SK-N-SH (cell line): ENCODE measurements at regions not wholly inside any gene's neighbourhood (a gene's known extent, or its start where the extent isn't known, plus 50 kb on each side); places are given as distances from the start of the nearest gene placed in this dataset.

Experiments used
- CTCF ChIA-PET: fragments of 300-600, 350-600 bp; formaldehyde crosslinking; extraction: SDS; loops from one replicate; lab custom pipeline; 2021; lab: Yijun Ruan, JAX
- POLR2A ChIA-PET: fragments of 350-600 bp; sonication (Branson Sonifier 250); formaldehyde crosslinking; extraction: SDS; loops from one replicate; lab custom pipeline; 2020; ENCODE audit warnings: antibody characterized with exemption, inconsistent platforms; lab: Yijun Ruan, JAX
- DNase-seq: peaks from one replicate; pipeline ENCODE4 v3.0.0; 2012
- H2AFZ ChIP-seq: fragments of 200-600 bp; sonication (generic); 2 replicates; pipeline ENCODE4 v1.8.1; 2016; ENCODE audit warnings: antibody characterized with exemption, mild to moderate bottlenecking, low read depth
- H3F3A ChIP-seq: fragments of 200-600 bp; sonication (generic); replicated peaks from 2 replicates; pipeline ENCODE3; 2016; ENCODE audit warnings: antibody characterized with exemption, mild to moderate bottlenecking; ENCODE audit not compliant: insufficient read depth
- H3K27ac ChIP-seq, 2 experiments: fragments of 200-500 bp in 1 of 2; fragments of 200-600 bp in 1 of 2; sonication (Bioruptor generic) in 1 of 2; sonication (generic), shearing (Covaris generic) in 1 of 2; 2 replicates each; pipeline versions ENCODE4 v1.5.1 to v1.6.1; 2014 to 2016; ENCODE audit warnings: low read depth in 2 of 2, inconsistent platforms in 1 of 2, low read length in 1 of 2, mild to moderate bottlenecking in 1 of 2, mixed read lengths in 1 of 2
- H3K27me3 ChIP-seq: fragments of 200-600 bp; sonication (generic), shearing (Covaris generic); 2 replicates; pipeline ENCODE4 v1.6.1; 2016; ENCODE audit warnings: mixed run types; ENCODE audit not compliant: insufficient read depth
- H3K36me3 ChIP-seq, 2 experiments: fragments of 200-500 bp in 1 of 2; fragments of 200-600 bp in 1 of 2; sonication (Bioruptor generic) in 1 of 2; sonication (generic) in 1 of 2; replicated peaks in 1 of 2; 2 replicates each; pipeline versions ENCODE3 to v1.5.1; 2014 to 2016; ENCODE audit warnings: low read length in 1 of 2, mild to moderate bottlenecking in 1 of 2; ENCODE audit not compliant: insufficient read depth in 2 of 2, control insufficient read depth in 1 of 2
- H3K4me1 ChIP-seq, 2 experiments: fragments of 200-500 bp in 1 of 2; fragments of 200-600 bp in 1 of 2; sonication (Bioruptor generic) in 1 of 2; sonication (generic), shearing (Covaris generic) in 1 of 2; 2 replicates each; pipeline versions ENCODE4 v1.5.1 to v1.6.1; 2014 to 2016; ENCODE audit warnings: low read depth in 1 of 2, low read length in 1 of 2, mixed run types in 1 of 2; ENCODE audit not compliant: insufficient read depth in 2 of 2, control insufficient read depth in 1 of 2
- H3K4me2 ChIP-seq: fragments of 200-600 bp; sonication (generic), shearing (Covaris generic); 2 replicates; pipeline ENCODE4 v1.6.1; 2017; ENCODE audit warnings: mixed run types
- H3K4me3 ChIP-seq, 2 experiments: fragments of 200-500 bp in 1 of 2; fragments of 200-600 bp in 1 of 2; sonication (Bioruptor generic) in 1 of 2; sonication (generic), shearing (Covaris generic) in 1 of 2; 2 replicates each; pipeline versions ENCODE4 v1.5.1 to v1.8.1; 2014 to 2016; ENCODE audit warnings: low read depth in 2 of 2, inconsistent platforms in 1 of 2, low read length in 1 of 2, mild to moderate bottlenecking in 1 of 2, mixed read lengths in 1 of 2, moderate library complexity in 1 of 2
- H3K79me2 ChIP-seq: fragments of 200-600 bp; sonication (generic); 2 replicates; pipeline ENCODE4 v1.8.1; 2017; ENCODE audit warnings: mild to moderate bottlenecking; ENCODE audit not compliant: insufficient read depth
- H3K9ac ChIP-seq: fragments of 200-600 bp; sonication (generic); 2 replicates; pipeline ENCODE4 v1.6.1; 2017; ENCODE audit warnings: mixed run types
- H3K9me2 ChIP-seq: fragments of 200-600 bp; sonication (generic); 2 replicates; pipeline ENCODE4 v1.6.1; 2017; ENCODE audit warnings: mixed run types
- H3K9me3 ChIP-seq: fragments of 200-600 bp; sonication (generic); 2 replicates; pipeline ENCODE4 v1.6.1; 2017; ENCODE audit warnings: mixed run types, mild to moderate bottlenecking, moderate library complexity
- H4K20me1 ChIP-seq: fragments of 200-600 bp; sonication (generic); 2 replicates; pipeline ENCODE4 v1.6.1; 2017; ENCODE audit warnings: mild to moderate bottlenecking, mixed run types; ENCODE audit not compliant: insufficient read depth
- CHD2 ChIP-seq: fragments of 150-350 bp; IDR thresholded peaks from 2 replicates; pipeline ENCODE4 v1.6.1; 2018; ENCODE audit warnings: low read length; ENCODE audit not compliant: partially characterized antibody
- FOSL2 ChIP-seq: IDR thresholded peaks from 2 replicates; pipeline ENCODE4 v1.4.0; 2012; ENCODE audit warnings: low read depth, mild to moderate bottlenecking, moderate library complexity, borderline replicate concordance
- FOXJ3 ChIP-seq: sonication (generic); formaldehyde crosslinking; IDR thresholded peaks from 2 replicates; pipeline ENCODE4 v1.5.1; 2020; ENCODE audit warnings: mild to moderate bottlenecking, missing genetic modification reagents
- FOXM1 ChIP-seq: IDR thresholded peaks from 2 replicates; pipeline ENCODE4 v1.4.0; 2012; ENCODE audit warnings: low read depth, mild to moderate bottlenecking
- IRF3 ChIP-seq: fragments of 150-350 bp; IDR thresholded peaks from 2 replicates; pipeline ENCODE4 v1.6.1; 2016; ENCODE audit warnings: mild to moderate bottlenecking, low read depth, low read length
- MAX ChIP-seq: IDR thresholded peaks from 2 replicates; pipeline ENCODE4 v1.4.0; 2012; ENCODE audit warnings: low read depth
- MEF2A ChIP-seq: IDR thresholded peaks from 2 replicates; pipeline ENCODE4 v1.4.0; 2012; ENCODE audit warnings: low read depth, borderline replicate concordance
- NFIC ChIP-seq: IDR thresholded peaks from 2 replicates; pipeline ENCODE4 v1.4.0; 2012; ENCODE audit warnings: borderline replicate concordance
- PBX3 ChIP-seq: IDR thresholded peaks from 2 replicates; pipeline ENCODE4; 2012
- POLR2AphosphoS5 ChIP-seq: IDR thresholded peaks from 2 replicates; pipeline ENCODE4 v1.6.1; 2012; ENCODE audit warnings: low read depth, low read length
- SMC3 ChIP-seq: IDR thresholded peaks from 2 replicates; pipeline ENCODE4 v1.6.1; 2012; ENCODE audit warnings: low read depth, low read length, improper control_type of control experiment
- TAF1 ChIP-seq: IDR thresholded peaks from 2 replicates; pipeline ENCODE4 v1.6.1; 2012; ENCODE audit warnings: low read depth, mild to moderate bottlenecking, low read length, moderate library complexity, borderline replicate concordance
- TCF12 ChIP-seq: IDR thresholded peaks from 2 replicates; pipeline ENCODE4 v1.4.0; 2012
- TEAD4 ChIP-seq: IDR thresholded peaks from 2 replicates; pipeline ENCODE4 v1.4.0; 2012; ENCODE audit warnings: mild to moderate bottlenecking, borderline replicate concordance; ENCODE audit not compliant: insufficient read depth
- YY1 ChIP-seq: IDR thresholded peaks from 2 replicates; pipeline ENCODE4 v1.4.0; 2012; ENCODE audit warnings: low read depth, mild to moderate bottlenecking
- WGBS: methylation state at CpG from one replicate; pipeline ENCODE4 v1.1.6; 2017; ENCODE audit warnings: low lambda C conversion rate; 5-methylcytosine and 5-hydroxymethylcytosine counted together

GRCh38 chr20:24181151-24181550 is 192.6 kb upstream of the GGTLC1 start:
- TF ChIP-seq MEF2A, result no peak
- no peak for TF ChIP-seq TEAD4
- no peak for TF ChIP-seq FOSL2
- TF ChIP-seq POLR2AphosphoS5, result no peak
- no peak for TF ChIP-seq TCF12
- no peak for TF ChIP-seq SMC3
- TF ChIP-seq IRF3, result no peak
- TF ChIP-seq NFIC, result no peak
- TF ChIP-seq MAX, result no peak
- no peak for TF ChIP-seq TAF1
- TF ChIP-seq, all 33 proteins: peak for 0
- Histone ChIP-seq H2AFZ (no peak overlapping the region), H3K27me3 (no peaks in the 10 kb centered on the region), H3K4me2 (no peak overlapping the region), H3K4me3 (no peak overlapping the region), H3K9me3 (no peaks in the 10 kb centered on the region), H3K9ac (no peak overlapping the region), H3K36me3 (no peaks in the 10 kb centered on the region), H3K79me2 (no peaks in the 10 kb centered on the region), H4K20me1 (no peaks in the 10 kb centered on the region), H3K27ac (no peak overlapping the region), H3F3A (no peaks in the 10 kb centered on the region), H3K4me1 (no peaks in the 10 kb centered on the region), H3K9me2 (no peaks in the 10 kb centered on the region)
- DNase-seq, result no peak
- ChIA-PET POLR2A (no interaction called here), CTCF (interaction anchor here (1.0 kb wide), 1 partner anchor 12 kb away, joined by 3 read pairs; no protein-coding TSS in a partner anchor)

GRCh38 chr20:24169256-24169655 is 180.7 kb upstream of the GGTLC1 start:
- no peak overlapping the region for H3K9ac ChIP-seq
- POLR2A ChIA-PET, result no interaction called here
- CTCF ChIA-PET, result interaction anchor here (0.6 to 1.6 kb wide), 2 partner anchors 9 to 12 kb away, joined by 3 to 5 read pairs; no protein-coding TSS in a partner anchor
- TF ChIP-seq CHD2, result no peak
- no peak for TF ChIP-seq TEAD4
- no peak for TF ChIP-seq YY1
- no peak for TF ChIP-seq FOXJ3 (CRISPR knock-in tag)
- TF ChIP-seq FOXM1, result no peak
- TF ChIP-seq PBX3, result no peak
- no peak for TF ChIP-seq TCF12
- no peak for TF ChIP-seq FOSL2
- WGBS, result 33% methylated on average over 1 of the region's 1 CpG
- no peaks in the 10 kb centered on the region for H3K79me2 ChIP-seq
- no peak overlapping the region for H2AFZ ChIP-seq
- H4K20me1 ChIP-seq, result no peaks in the 10 kb centered on the region
- no peaks in the 10 kb centered on the region for H3K36me3 ChIP-seq
- peaks cover 21% of the 10 kb centered on the region for H3K9me3 ChIP-seq
- no peaks in the 10 kb centered on the region for H3K4me1 ChIP-seq
- H3F3A ChIP-seq, result no peaks in the 10 kb centered on the region
- H3K27ac ChIP-seq, result no peak overlapping the region
- no peak overlapping the region for H3K4me3 ChIP-seq
- no peak for DNase-seq
- no peak overlapping the region for H3K4me2 ChIP-seq
- no peaks in the 10 kb centered on the region for H3K27me3 ChIP-seq
- H3K9me2 ChIP-seq, result no peaks in the 10 kb centered on the region
